Uterus (tissue), 3 donors: ENCODE measurements at regions not wholly inside any gene's neighbourhood (a gene's known extent, or its start where the extent isn't known, plus 50 kb on each side); places are given as distances from the start of the nearest gene placed in this dataset.

Experiments
- DNase-seq, 2 donors: peaks; one replicate each; pipeline ENCODE4 v3.0.0-alpha.2; 2019 to 2020
- H3K27ac ChIP-seq, 2 donors: fragments of 200-600 bp; sonication (generic); 1 replicate in 1 of 2; 2 replicates in 1 of 2; pipeline ENCODE4 v1.5.1; 2016 to 2018
- H3K27me3 ChIP-seq, 2 donors: fragments of 200-600 bp; sonication (generic); one replicate each; pipeline ENCODE4 v1.5.1; 2018 to 2019; ENCODE audit warnings: control low read depth in 1 of 2
- H3K36me3 ChIP-seq, 2 donors: fragments of 200-600 bp; sonication (generic); one replicate each; pipeline ENCODE4 v1.5.1; 2019; ENCODE audit warnings: control low read depth in 1 of 2
- H3K4me1 ChIP-seq, 2 donors: fragments of 200-600 bp; sonication (generic); one replicate each; pipeline ENCODE4 v1.5.1; 2018 to 2019; ENCODE audit warnings: control low read depth in 1 of 2
- H3K4me3 ChIP-seq, 2 donors: fragments of 200-600 bp; sonication (generic); 1 replicate in 1 of 2; 2 replicates in 1 of 2; pipeline ENCODE4 v1.5.1; 2018 to 2019; ENCODE audit warnings: mild to moderate bottlenecking in 1 of 2
- H3K9me3 ChIP-seq, 2 donors: fragments of 200-600 bp; sonication (generic); one replicate each; pipeline ENCODE4 v1.5.1; 2019; ENCODE audit warnings: control low read depth in 1 of 2
- POLR2A ChIP-seq, 2 donors: fragments of 450-650 bp; IDR thresholded peaks; one replicate each; pipeline ENCODE4 v1.6.1; 2016; ENCODE audit warnings: antibody characterized with exemption in 2 of 2, mild to moderate bottlenecking in 1 of 2, moderate library complexity in 1 of 2
- intact Hi-C: fragments of 100-400 bp; cut with DNase I; formaldehyde crosslinking; loops from one replicate; pipeline ENCODE4 v1.15.1; 2023; ENCODE audit warnings: low total_unique reads
- TF ChIP-seq, protein P1 (sequence below), 4 experiments: fragments of 200-600 bp in 2 of 4; fragments of 450-650 bp in 2 of 4; sonication (generic) in 2 of 4; IDR thresholded peaks; one replicate each; pipeline ENCODE4 v1.5.1; 2016 to 2019; ENCODE audit warnings: antibody characterized with exemption in 4 of 4, mild to moderate bottlenecking in 2 of 4, moderate library complexity in 1 of 4
- donor health status: DM: yes; HTN: yes; CAD: no.

DNA sequence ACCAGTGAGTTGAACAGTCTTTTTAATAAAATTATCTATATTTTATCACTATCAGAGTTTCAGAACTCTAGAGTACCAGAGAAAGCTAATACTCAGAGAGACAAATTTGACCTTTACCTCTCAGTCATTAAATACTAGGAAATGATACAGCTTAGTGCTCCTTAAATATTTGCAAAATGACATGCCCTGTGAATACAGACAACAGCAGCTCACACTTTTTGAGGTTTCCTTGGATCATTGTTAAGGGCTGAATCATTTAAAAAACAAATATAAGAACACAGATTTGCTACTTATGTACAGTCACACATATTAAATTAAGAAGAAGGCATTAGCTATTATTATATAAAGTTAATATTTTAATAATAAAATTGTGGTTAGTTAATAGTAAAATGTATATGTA is 1158.7 kb upstream of the EYS start:
- no peak overlapping the region for H3K27ac ChIP-seq
- H3K4me3 ChIP-seq, result no peak overlapping the region
- TF ChIP-seq, protein P1, sequence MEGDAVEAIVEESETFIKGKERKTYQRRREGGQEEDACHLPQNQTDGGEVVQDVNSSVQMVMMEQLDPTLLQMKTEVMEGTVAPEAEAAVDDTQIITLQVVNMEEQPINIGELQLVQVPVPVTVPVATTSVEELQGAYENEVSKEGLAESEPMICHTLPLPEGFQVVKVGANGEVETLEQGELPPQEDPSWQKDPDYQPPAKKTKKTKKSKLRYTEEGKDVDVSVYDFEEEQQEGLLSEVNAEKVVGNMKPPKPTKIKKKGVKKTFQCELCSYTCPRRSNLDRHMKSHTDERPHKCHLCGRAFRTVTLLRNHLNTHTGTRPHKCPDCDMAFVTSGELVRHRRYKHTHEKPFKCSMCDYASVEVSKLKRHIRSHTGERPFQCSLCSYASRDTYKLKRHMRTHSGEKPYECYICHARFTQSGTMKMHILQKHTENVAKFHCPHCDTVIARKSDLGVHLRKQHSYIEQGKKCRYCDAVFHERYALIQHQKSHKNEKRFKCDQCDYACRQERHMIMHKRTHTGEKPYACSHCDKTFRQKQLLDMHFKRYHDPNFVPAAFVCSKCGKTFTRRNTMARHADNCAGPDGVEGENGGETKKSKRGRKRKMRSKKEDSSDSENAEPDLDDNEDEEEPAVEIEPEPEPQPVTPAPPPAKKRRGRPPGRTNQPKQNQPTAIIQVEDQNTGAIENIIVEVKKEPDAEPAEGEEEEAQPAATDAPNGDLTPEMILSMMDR (IDR thresholded peaks at IDR 0.05), result no peak
- TF ChIP-seq POLR2A (IDR thresholded peaks at IDR 0.05), result no peak
- no peaks in the 10 kb centered on the region for H3K4me1 ChIP-seq
- H3K9me3 ChIP-seq, result no peaks in the 10 kb centered on the region
- intact Hi-C loops, result no loop called here
- no peaks in the 10 kb centered on the region for H3K36me3 ChIP-seq
- H3K27me3 ChIP-seq, result no peaks in the 10 kb centered on the region
- DNase-seq, result no peak

DNA sequence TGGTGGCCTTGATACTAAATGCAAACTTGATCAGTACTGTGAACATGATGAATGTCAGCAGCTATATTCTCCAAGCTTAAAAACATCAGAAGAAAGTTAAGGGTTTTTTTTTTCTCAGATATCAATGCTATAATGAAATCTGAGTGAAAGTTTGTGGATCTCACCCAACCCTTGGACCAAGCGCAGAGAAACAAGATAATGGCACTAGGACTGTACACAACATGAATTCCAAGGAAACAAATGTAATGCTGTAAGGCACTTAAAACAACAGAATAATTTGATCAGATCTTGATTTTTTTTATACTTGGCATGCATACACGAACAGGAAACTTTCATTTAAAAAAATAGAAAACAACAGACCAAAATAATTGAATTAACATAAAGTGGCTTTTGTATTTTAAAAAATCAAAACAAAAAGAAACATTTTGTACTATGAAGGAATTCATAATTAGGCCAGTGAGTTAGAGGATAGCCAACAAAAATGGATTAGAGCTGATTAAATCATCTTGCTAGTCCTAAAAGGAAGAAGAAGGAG is 1154.0 kb upstream of the EYS start:
- Histone ChIP-seq H3K4me1 (no peaks in the 10 kb centered on the region), H3K36me3 (peaks cover 0 to 4% of the 10 kb centered on the region in 2 donors), H3K9me3 (no peaks in the 10 kb centered on the region), H3K27me3 (no peaks in the 10 kb centered on the region), H3K27ac (no peak overlapping the region), H3K4me3 (no peak overlapping the region)
- intact Hi-C loops, result no loop called here
- TF ChIP-seq POLR2A (IDR thresholded peaks at IDR 0.05), result no peak
- TF ChIP-seq, protein P1 (IDR thresholded peaks at IDR 0.05), result no peak
- no peak for DNase-seq

DNA sequence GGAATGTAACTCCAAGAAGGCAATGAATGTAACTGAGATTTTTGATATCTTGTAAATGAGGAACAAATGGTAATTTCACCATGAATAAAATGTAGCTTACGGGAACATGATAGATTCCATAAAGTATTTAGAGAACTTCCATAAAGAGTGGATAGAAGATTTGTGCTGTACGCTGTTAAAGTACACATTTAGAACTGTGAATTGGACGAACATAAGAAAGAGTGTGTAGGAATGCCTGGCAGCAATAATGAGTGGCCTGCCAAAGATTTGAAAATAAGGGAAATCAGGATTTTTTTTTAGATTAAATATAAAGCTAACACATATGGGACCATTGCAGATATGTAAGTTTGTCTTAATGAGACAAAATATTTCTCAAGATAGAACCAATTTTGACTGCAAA is 1153.3 kb upstream of the EYS start:
- no peaks in the 10 kb centered on the region for H3K27me3 ChIP-seq
- TF ChIP-seq, protein P1 (IDR thresholded peaks at IDR 0.05), result no peak
- TF ChIP-seq POLR2A (IDR thresholded peaks at IDR 0.05), result no peak
- DNase-seq, result no peak
- no peak overlapping the region for H3K4me3 ChIP-seq
- no peaks in the 10 kb centered on the region for H3K9me3 ChIP-seq
- H3K27ac ChIP-seq, result no peak overlapping the region
- H3K4me1 ChIP-seq, result no peaks in the 10 kb centered on the region
- peaks cover 0 to 4% of the 10 kb centered on the region in 2 donors for H3K36me3 ChIP-seq
- intact Hi-C loops, result no loop called here

DNA sequence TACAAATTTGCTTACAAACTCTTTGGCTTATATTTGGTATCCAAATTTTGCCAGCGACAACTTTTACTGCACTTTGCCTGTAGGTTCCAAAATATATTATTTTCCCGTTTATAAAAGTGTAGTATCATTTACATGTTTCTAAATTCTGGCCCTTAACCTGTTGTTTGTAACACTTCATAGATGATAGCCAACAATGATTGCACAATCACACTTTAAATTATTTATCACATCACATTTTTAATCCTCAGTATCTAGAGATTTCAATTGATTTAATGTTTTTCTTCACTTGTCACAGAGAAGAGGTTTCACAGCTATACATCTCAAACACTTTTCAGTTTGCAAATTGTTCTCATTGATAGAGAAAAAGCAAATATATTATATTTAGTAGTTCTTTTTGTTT is 1151.2 kb upstream of the EYS start:
- H3K27me3 ChIP-seq, result no peaks in the 10 kb centered on the region
- TF ChIP-seq, protein P1 (IDR thresholded peaks at IDR 0.05), result no peak
- TF ChIP-seq POLR2A (IDR thresholded peaks at IDR 0.05), result no peak
- no peaks in the 10 kb centered on the region for H3K4me1 ChIP-seq
- no peak overlapping the region for H3K4me3 ChIP-seq
- intact Hi-C loops, result no loop called here
- H3K27ac ChIP-seq, result no peak overlapping the region
- no peaks in the 10 kb centered on the region for H3K9me3 ChIP-seq
- peaks cover 0 to 4% of the 10 kb centered on the region in 2 donors for H3K36me3 ChIP-seq
- no peak for DNase-seq

DNA sequence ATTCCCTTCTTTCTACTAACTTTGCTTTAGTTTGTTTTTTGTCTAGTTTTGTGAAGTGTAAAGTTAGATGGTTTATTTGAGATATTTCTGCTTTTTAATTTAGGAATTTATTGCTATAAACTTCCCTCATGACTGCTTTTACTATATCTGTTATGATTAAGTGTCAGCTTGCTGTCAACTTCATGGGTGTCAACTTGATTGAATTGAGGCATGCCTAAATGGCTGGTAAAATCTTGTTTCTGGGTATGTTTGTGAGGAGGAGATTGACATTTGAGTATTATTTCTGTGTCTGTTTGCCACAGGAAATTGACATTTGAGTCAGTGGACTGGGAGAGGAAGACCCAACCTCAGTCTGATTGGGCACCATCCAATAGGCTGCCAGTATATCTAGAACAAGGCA is 1147.0 kb upstream of the EYS start:
- H3K27me3 ChIP-seq, result no peaks in the 10 kb centered on the region
- TF ChIP-seq, protein P1 (IDR thresholded peaks at IDR 0.05), result no peak
- TF ChIP-seq POLR2A (IDR thresholded peaks at IDR 0.05), result no peak
- H3K27ac ChIP-seq, result no peak overlapping the region
- H3K4me1 ChIP-seq, result no peaks in the 10 kb centered on the region
- DNase-seq, result no peak
- intact Hi-C loops, result no loop called here
- peaks cover 0 to 4% of the 10 kb centered on the region in 2 donors for H3K36me3 ChIP-seq
- no peaks in the 10 kb centered on the region for H3K9me3 ChIP-seq
- no peak overlapping the region for H3K4me3 ChIP-seq
